ENCODE measurements at regions not wholly inside any gene's neighbourhood (a gene's known extent, or its start where the extent isn't known, plus 50 kb on each side); places are given as distances from the start of the nearest gene placed in this dataset.

DNA sequence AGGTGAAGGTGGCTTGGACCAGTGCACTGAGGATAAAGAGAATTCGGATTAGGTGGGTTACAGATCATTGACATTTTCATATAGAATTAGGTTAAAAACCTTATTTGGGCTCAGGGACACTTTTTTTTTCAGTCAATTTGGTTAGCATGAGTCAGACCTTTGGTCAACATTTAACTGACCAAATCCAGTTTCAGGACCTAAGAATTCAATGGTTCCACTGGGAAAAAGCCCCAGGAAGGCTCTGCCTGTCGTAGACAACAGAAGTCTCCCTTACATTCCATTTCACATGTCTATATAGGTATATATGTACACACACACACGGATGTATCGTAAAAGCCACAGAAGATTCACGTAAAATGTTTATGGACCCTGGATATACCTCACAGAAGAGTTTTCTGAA lies 184.2 kb upstream of the RREB1 start:
- no peak for TF ChIP-seq STAT1 (IDR thresholded peaks at IDR 0.05; ENCODE audit: unreplicated experiment)
- TF ChIP-seq ZNF331 (CRISPR knock-in tag; IDR thresholded peaks at IDR 0.05; ENCODE audit: low read depth) = no peak
- TF ChIP-seq CREB1 (CRISPR knock-in tag; IDR thresholded peaks at IDR 0.05; ENCODE audit: low read depth) = no peak
- TF ChIP-seq, protein P1, sequence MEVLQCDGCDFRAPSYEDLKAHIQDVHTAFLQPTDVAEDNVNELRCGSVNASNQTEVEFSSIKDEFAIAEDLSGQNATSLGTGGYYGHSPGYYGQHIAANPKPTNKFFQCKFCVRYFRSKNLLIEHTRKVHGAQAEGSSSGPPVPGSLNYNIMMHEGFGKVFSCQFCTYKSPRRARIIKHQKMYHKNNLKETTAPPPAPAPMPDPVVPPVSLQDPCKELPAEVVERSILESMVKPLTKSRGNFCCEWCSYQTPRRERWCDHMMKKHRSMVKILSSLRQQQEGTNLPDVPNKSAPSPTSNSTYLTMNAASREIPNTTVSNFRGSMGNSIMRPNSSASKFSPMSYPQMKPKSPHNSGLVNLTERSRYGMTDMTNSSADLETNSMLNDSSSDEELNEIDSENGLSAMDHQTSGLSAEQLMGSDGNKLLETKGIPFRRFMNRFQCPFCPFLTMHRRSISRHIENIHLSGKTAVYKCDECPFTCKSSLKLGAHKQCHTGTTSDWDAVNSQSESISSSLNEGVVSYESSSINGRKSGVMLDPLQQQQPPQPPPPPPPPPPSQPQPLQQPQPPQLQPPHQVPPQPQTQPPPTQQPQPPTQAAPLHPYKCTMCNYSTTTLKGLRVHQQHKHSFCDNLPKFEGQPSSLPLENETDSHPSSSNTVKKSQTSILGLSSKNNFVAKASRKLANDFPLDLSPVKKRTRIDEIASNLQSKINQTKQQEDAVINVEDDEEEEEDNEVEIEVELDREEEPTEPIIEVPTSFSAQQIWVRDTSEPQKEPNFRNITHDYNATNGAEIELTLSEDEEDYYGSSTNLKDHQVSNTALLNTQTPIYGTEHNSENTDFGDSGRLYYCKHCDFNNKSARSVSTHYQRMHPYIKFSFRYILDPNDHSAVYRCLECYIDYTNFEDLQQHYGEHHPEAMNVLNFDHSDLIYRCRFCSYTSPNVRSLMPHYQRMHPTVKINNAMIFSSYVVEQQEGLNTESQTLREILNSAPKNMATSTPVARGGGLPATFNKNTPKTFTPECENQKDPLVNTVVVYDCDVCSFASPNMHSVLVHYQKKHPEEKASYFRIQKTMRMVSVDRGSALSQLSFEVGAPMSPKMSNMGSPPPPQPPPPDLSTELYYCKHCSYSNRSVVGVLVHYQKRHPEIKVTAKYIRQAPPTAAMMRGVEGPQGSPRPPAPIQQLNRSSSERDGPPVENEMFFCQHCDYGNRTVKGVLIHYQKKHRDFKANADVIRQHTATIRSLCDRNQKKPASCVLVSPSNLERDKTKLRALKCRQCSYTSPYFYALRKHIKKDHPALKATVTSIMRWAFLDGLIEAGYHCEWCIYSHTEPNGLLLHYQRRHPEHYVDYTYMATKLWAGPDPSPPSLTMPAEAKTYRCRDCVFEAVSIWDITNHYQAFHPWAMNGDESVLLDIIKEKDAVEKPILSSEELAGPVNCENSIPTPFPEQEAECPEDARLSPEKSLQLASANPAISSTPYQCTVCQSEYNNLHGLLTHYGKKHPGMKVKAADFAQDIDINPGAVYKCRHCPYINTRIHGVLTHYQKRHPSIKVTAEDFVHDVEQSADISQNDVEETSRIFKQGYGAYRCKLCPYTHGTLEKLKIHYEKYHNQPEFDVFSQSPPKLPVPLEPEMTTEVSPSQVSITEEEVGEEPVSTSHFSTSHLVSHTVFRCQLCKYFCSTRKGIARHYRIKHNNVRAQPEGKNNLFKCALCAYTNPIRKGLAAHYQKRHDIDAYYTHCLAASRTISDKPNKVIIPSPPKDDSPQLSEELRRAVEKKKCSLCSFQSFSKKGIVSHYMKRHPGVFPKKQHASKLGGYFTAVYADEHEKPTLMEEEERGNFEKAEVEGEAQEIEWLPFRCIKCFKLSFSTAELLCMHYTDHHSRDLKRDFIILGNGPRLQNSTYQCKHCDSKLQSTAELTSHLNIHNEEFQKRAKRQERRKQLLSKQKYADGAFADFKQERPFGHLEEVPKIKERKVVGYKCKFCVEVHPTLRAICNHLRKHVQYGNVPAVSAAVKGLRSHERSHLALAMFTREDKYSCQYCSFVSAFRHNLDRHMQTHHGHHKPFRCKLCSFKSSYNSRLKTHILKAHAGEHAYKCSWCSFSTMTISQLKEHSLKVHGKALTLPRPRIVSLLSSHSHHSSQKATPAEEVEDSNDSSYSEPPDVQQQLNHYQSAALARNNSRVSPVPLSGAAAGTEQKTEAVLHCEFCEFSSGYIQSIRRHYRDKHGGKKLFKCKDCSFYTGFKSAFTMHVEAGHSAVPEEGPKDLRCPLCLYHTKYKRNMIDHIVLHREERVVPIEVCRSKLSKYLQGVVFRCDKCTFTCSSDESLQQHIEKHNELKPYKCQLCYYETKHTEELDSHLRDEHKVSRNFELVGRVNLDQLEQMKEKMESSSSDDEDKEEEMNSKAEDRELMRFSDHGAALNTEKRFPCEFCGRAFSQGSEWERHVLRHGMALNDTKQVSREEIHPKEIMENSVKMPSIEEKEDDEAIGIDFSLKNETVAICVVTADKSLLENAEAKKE (CRISPR knock-in tag; IDR thresholded peaks at IDR 0.05) = no peak
- TF ChIP-seq NANOG (IDR thresholded peaks at IDR 0.05; ENCODE audit: borderline replicate concordance) = no peak
- no peak for TF ChIP-seq EZH2 (IDR thresholded peaks at IDR 0.05; ENCODE audit: low read depth, unreplicated experiment)
- no peak for TF ChIP-seq ZNF114 (CRISPR knock-in tag; IDR thresholded peaks at IDR 0.05)
- TF ChIP-seq POLR2AphosphoS5 (IDR thresholded peaks at IDR 0.05; ENCODE audit: low read depth) = no peak
- TF ChIP-seq, protein P2, sequence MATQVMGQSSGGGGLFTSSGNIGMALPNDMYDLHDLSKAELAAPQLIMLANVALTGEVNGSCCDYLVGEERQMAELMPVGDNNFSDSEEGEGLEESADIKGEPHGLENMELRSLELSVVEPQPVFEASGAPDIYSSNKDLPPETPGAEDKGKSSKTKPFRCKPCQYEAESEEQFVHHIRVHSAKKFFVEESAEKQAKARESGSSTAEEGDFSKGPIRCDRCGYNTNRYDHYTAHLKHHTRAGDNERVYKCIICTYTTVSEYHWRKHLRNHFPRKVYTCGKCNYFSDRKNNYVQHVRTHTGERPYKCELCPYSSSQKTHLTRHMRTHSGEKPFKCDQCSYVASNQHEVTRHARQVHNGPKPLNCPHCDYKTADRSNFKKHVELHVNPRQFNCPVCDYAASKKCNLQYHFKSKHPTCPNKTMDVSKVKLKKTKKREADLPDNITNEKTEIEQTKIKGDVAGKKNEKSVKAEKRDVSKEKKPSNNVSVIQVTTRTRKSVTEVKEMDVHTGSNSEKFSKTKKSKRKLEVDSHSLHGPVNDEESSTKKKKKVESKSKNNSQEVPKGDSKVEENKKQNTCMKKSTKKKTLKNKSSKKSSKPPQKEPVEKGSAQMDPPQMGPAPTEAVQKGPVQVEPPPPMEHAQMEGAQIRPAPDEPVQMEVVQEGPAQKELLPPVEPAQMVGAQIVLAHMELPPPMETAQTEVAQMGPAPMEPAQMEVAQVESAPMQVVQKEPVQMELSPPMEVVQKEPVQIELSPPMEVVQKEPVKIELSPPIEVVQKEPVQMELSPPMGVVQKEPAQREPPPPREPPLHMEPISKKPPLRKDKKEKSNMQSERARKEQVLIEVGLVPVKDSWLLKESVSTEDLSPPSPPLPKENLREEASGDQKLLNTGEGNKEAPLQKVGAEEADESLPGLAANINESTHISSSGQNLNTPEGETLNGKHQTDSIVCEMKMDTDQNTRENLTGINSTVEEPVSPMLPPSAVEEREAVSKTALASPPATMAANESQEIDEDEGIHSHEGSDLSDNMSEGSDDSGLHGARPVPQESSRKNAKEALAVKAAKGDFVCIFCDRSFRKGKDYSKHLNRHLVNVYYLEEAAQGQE (IDR thresholded peaks at IDR 0.05; ENCODE audit: unreplicated experiment) = no peak
- no peak for TF ChIP-seq JUNB (IDR thresholded peaks at IDR 0.05; ENCODE audit: unreplicated experiment)
- TF ChIP-seq, protein P3, sequence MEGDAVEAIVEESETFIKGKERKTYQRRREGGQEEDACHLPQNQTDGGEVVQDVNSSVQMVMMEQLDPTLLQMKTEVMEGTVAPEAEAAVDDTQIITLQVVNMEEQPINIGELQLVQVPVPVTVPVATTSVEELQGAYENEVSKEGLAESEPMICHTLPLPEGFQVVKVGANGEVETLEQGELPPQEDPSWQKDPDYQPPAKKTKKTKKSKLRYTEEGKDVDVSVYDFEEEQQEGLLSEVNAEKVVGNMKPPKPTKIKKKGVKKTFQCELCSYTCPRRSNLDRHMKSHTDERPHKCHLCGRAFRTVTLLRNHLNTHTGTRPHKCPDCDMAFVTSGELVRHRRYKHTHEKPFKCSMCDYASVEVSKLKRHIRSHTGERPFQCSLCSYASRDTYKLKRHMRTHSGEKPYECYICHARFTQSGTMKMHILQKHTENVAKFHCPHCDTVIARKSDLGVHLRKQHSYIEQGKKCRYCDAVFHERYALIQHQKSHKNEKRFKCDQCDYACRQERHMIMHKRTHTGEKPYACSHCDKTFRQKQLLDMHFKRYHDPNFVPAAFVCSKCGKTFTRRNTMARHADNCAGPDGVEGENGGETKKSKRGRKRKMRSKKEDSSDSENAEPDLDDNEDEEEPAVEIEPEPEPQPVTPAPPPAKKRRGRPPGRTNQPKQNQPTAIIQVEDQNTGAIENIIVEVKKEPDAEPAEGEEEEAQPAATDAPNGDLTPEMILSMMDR (conservative IDR thresholded peaks at IDR 0.05; ENCODE audit: low read depth in 2 of 2) = no peak
- TF ChIP-seq, protein P4, sequence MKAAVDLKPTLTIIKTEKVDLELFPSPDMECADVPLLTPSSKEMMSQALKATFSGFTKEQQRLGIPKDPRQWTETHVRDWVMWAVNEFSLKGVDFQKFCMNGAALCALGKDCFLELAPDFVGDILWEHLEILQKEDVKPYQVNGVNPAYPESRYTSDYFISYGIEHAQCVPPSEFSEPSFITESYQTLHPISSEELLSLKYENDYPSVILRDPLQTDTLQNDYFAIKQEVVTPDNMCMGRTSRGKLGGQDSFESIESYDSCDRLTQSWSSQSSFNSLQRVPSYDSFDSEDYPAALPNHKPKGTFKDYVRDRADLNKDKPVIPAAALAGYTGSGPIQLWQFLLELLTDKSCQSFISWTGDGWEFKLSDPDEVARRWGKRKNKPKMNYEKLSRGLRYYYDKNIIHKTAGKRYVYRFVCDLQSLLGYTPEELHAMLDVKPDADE (IDR thresholded peaks at IDR 0.05) = no peak
- TF ChIP-seq EZH2phosphoT487 (IDR thresholded peaks at IDR 0.05; ENCODE audit: unreplicated experiment) = no peak

More for the DNA sequence above, 184.2 kb upstream of the RREB1 start:
- H3K4me3 Mint-ChIP-seq = no peak overlapping the region
- no peak for DNase-seq (ENCODE audit: low spot score)
- Histone ChIP-seq H3K9me2 (ENCODE audit: insufficient read depth) (no peaks in the 10 kb centered on the region), H4K20me1 (replicated peaks; ENCODE audit: insufficient read depth) (no peaks in the 10 kb centered on the region), H3K27ac (ENCODE audit: low read depth) (no peak overlapping the region), H3K36me3 (ENCODE audit: insufficient read depth) (no peaks in the 10 kb centered on the region), H3K4me2 (no peak overlapping the region), H3K4me1 (ENCODE audit: insufficient read depth) (no peaks in the 10 kb centered on the region), H3K27me3 (ENCODE audit: insufficient read depth) (no peaks in the 10 kb centered on the region), H3K4me3 (no peak overlapping the region), H3K79me2 (replicated peaks; ENCODE audit: insufficient read depth) (no peaks in the 10 kb centered on the region), H3F3A (replicated peaks; ENCODE audit: low read depth) (no peaks in the 10 kb centered on the region), H2AFZ (no peak overlapping the region)
- no peaks in the 10 kb centered on the region; the same call in 2 of the 3 replicates for H3K9me3 Mint-ChIP-seq
- no peaks in the 10 kb centered on the region; the same call in 2 of the 3 replicates for H3K36me3 Mint-ChIP-seq (ENCODE audit: low read depth)
- peaks cover 7% of the 10 kb centered on the region; the same call in 2 of the 3 replicates for H3K4me1 Mint-ChIP-seq
- H3K27ac Mint-ChIP-seq = no peak overlapping the region
- H3K27me3 Mint-ChIP-seq (ENCODE audit: insufficient read depth, low read depth, poor library complexity) = peaks cover 7% of the 10 kb centered on the region
- no peak for ATAC-seq
